ENCODE measurements at regions not wholly inside any gene's neighbourhood (a gene's known extent, or its start where the extent isn't known, plus 50 kb on each side); places are given as distances from the start of the nearest gene placed in this dataset.

DNA sequence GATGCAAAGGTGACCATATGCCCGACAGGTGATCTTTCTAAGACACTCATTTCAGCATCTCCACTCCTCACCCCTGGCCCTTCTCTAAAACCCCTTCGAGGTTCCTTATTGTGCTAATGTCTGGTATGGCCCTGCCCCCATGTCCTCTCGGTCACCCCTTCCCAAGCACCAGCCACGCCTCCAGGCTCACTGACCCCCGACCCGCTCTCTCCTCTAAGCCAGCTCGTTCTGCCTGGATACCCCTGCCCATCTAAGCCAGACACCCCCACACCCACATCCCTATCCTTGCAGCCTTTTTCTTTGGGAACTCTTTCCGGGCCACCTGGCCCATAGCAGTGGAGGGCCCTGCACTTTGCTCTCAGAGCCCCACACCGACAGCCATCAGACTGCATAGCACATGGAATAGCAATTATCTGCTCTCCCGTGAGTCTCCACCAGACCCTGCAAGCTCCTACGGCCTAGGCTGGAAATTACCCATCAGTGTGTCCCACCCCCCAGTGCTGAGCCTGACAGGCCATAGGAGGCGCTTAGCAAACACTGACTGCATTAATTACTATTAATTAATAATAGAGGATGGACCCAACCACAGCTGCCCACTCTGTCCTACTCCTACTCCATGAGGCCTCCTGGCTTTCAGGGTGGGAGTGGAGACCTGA, 176.7 kb downstream of the TMEM132E start:
- TF ChIP-seq, protein P1, sequence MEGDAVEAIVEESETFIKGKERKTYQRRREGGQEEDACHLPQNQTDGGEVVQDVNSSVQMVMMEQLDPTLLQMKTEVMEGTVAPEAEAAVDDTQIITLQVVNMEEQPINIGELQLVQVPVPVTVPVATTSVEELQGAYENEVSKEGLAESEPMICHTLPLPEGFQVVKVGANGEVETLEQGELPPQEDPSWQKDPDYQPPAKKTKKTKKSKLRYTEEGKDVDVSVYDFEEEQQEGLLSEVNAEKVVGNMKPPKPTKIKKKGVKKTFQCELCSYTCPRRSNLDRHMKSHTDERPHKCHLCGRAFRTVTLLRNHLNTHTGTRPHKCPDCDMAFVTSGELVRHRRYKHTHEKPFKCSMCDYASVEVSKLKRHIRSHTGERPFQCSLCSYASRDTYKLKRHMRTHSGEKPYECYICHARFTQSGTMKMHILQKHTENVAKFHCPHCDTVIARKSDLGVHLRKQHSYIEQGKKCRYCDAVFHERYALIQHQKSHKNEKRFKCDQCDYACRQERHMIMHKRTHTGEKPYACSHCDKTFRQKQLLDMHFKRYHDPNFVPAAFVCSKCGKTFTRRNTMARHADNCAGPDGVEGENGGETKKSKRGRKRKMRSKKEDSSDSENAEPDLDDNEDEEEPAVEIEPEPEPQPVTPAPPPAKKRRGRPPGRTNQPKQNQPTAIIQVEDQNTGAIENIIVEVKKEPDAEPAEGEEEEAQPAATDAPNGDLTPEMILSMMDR (IDR thresholded peaks at IDR 0.05): no peak
- TF ChIP-seq POLR2A (IDR thresholded peaks at IDR 0.05) (no peak), EP300 (IDR thresholded peaks at IDR 0.05) (no peak)

Data from tibial nerve (tissue), 4 donors.